KG1 (cell line): ENCODE measurements at regions not wholly inside any gene's neighbourhood (a gene's known extent, or its start where the extent isn't known, plus 50 kb on each side); places are given as distances from the start of the nearest gene placed in this dataset.
"Not testable (repeated sequence)": the region's sequence is repeated elsewhere in the genome, so short reads cannot be mapped to it uniquely, and the experiment has no call there.

ENCODE experiments used
- DNase-seq: peaks from one replicate; lab custom pipeline; 2025; lab: John Stamatoyannopoulos, UW

GRCh38 chr1:189662190-189662589 is 815.5 kb downstream of the BRINP3 start:
- DNase-seq = no peak

GRCh38 chr1:189669846-189670245 is 807.8 kb downstream of the BRINP3 start:
- no peak for DNase-seq

DNA sequence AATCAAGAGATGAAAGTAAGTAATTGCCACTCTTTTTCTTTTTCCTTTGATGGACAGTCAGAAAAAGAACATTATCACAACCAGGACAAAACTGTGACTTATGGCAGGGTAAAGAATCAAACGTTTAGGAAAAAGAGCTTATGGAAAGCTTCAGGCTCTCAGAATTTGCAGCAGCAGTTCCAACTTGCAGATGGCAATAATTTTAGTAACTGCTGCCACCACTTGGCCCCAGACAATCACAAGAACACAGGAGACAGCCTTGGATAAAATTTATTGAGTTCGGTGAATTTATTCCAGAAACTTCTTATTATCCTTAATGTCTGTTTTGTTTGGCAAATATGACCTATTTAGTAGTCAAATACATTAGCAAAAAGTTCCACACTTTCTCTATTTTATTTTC is 804.4 kb downstream of the BRINP3 start:
- no peak for DNase-seq

DNA sequence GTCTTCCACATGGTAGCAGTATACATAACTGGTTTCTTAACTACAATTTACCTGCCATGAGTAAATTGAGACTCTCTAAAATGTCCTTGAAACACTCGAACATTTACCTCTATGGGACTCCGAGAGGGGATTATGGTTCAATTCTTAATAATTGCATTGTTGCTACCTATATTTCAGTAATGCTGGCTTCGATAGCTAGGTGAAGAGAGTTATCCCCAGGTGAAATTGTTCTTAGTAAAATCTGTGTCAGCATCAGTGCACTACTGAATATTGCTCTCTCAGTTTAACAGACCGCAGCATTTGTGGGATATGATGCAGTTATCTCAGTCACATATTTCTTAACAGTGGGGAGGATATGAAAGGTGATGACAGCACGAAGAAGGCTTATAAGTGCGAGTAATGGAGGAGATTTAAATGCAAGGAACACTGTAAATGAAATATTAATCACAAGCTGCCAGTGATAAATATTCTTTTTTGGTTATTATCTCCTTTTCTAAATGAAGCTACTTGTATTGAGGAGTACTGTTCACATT is 801.9 kb downstream of the BRINP3 start:
- DNase-seq = no peak

- DNase-seq = no peak
These were observed 798.9 kb downstream of the BRINP3 start for GRCh38 chr1:189678779-189679178.

GRCh38 chr1:189681252-189681919 is 796.3 kb downstream of the BRINP3 start:
- DNase-seq = no peak

GRCh38 chr1:189682591-189682990 is 795.1 kb downstream of the BRINP3 start:
- DNase-seq = no peak

- DNase-seq = no peak
These were observed 791.4 kb downstream of the BRINP3 start for GRCh38 chr1:189686288-189686687.

DNA sequence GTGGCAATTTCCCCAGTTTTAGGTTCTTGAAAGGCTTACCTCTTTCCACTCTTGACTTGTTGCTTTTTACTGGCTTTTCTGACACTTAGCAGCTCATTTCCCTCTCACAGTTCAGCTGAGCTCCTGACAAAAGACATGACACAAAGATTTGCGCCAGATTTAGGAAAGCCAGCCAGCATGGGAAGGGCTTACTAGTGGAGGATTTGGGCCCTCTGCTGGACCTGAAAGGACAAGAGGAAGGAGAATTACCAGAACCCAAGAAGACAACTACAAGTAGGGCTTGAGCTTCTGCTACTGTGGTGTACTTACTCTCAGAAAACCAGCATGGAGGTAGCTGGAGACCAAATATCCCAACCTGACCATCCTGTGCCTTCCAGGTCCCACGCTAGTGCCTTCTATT is 784.5 kb downstream of the BRINP3 start:
- DNase-seq = no peak

DNA sequence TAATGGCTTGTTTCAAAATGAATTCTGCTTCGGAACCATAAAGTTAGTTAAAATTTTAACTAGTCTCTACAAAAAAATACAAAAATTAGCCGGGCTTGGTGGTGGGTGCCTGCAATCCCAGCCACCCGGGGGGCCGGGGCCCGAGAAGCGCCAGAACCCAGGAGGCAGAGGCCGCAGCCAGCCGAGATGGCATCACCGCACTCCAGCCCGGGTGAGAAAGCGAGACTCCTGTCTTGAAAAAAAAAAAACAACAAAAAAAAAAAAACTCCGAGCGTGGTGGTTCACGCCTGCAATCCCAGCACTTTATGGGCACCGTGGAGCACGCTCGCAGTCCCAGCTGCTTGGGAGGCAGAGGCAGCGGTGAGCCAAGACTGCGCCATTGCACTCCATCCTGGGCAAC is 781.4 kb downstream of the BRINP3 start:
- no peak for DNase-seq

DNA sequence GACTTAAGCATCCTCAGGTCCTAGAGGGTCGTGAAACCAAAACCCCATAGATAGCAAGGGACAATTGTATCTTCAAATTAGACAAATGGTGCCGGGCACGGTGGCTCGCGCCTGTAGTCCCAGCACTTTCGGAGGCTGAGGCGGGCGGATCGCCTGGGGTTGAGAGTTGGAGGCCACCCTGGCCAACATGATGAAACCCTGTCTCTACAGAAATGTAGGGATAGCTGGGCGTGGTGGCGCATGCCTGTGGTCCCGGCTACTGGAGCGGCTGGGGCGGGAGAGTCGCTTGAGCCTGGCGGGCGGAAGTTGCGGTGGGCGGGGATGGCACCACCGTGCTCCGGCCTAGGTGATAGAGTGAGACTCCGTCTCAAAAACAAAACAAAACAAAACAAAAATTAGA is 780.6 kb downstream of the BRINP3 start:
- DNase-seq = no peak

DNA sequence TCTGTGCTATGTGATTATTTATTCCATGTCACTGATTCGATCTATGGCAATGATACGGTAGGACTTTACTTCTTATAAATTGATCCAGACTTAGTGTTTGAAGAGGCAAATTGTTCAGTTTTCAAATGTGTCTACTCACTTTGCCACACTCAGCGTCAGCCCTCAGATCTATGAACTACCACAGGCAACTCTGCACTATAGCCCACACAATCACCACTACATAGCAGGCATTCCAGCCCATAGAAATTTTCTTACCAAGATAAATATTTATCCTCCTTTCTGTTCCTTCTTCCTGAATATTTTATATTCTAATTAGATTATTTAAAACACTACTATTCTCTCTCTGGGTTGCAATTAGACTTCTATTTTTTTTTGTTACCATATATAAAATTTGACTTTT is 776.1 kb downstream of the BRINP3 start:
- DNase-seq = no peak

DNA sequence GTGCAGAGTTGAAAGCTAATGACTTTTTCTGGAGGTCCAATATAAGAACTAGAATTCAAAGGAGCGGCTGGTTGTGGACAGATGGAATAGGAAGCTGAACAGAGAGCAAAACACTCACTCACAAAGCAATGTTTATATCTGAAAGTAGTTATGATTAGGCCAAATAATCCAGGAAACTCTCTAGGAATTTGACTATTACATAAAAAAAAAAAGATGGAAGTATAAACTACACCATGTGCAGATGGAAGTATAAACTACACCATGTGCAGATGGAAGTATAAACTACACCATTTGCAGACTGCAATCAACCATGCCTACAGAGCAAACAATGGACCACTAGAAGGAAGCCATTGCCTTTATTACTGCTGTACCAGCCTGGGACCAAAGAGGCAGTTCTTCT is 771.1 kb downstream of the BRINP3 start:
- no peak for DNase-seq

DNA sequence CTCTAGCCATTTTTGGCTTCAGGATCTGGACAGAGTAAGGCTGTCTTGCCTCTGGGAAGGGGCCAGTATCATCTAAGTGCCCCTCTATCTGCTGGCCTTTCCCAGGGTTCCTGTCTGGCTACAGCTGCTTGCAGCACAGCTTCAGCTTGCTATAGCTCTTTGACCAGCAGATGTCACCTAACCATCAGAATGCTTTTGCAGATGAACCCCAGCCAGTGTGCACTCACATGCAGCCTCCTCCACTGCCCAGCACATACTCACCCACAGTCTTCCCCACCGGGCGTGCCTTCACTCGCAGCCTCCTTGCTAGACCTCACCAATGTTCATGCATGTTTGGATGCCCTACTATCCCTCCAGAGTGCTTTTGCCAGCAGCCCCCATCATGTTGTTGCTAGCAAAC is 769.0 kb downstream of the BRINP3 start:
- no peak for DNase-seq

GRCh38 chr1:189718147-189718795 is 759.4 kb downstream of the BRINP3 start:
- DNase-seq = not testable (repeated sequence)

DNA sequence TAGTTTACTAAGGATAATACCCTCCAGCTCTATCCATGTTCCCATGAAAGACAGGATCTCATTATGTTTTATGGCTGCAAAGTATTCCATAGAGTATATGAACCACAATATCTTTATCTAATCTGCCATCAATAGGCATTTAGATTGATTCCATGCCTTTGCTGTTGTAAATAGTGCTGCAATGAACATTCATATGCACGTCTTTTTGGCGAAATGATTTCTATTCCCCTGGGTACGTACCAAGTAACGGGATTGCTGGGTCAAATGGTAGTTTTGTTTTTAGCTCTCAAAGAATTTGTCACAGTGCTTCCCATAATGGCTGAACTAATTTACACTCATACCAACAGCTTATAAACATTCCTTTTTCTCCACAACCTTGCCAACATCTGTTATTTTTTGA is 750.9 kb downstream of the BRINP3 start:
- DNase-seq = no peak

DNA sequence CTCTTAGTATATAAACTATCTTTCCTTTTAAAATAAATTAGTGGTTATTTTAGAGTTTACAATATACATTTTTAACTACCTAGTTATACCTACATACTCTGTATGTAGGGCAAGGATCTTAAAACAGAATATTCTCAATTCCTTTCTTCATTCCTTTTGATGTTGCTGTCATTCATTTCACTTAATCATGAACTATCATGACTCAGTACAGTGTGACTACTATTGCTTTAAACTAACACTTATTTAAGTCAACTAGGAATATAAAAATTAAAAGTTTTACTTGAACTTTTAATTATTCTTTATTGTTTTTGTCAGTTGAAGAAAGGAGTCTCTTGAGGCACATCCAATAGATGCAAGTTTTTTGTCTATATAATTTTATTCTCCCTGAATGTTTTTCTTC is 726.4 kb downstream of the BRINP3 start:
- no peak for DNase-seq

GRCh38 chr1:189752461-189752995 is 725.1 kb downstream of the BRINP3 start:
- no peak for DNase-seq

DNA sequence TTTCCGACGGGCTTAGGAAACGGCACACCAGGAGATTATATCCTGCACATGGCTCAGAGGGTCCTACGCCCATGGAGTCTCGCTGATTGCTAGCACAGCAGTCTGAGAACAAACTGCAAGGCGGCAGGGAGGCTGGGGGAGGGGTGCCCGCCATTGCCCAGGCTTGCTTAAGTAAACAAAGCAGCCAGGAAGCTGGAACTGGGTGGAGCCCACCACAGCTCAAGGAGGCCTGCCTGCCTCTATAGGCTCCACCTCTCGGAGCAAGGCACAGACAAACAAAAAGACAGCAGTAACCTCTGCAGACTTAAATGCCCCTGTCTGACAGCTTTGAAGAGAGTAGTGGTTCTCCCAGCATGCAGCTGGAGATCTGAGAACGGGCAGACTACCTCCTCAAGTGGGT is 722.6 kb downstream of the BRINP3 start:
- DNase-seq = not testable (repeated sequence)

- no peak for DNase-seq
These were observed 713.0 kb downstream of the BRINP3 start for GRCh38 chr1:189764391-189765320.

DNA sequence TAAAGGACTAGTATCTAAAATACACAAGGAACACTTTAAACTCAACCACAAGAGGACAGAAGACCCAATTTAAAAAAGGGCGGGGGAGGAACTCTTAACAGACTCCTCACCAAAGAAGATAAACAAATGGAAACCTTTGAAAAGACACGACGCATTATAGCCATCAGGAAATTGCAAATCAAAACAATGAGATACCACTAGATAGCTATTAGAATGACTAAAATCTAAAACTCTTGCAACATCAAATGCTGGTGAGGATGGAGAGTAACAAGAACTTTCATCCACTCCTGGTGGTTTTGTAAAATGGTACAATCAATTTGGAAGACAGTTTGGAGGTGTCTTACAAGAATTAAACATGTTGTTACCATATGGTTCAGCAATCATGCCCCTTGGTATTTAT is 708.2 kb downstream of the BRINP3 start:
- DNase-seq = no peak

DNA sequence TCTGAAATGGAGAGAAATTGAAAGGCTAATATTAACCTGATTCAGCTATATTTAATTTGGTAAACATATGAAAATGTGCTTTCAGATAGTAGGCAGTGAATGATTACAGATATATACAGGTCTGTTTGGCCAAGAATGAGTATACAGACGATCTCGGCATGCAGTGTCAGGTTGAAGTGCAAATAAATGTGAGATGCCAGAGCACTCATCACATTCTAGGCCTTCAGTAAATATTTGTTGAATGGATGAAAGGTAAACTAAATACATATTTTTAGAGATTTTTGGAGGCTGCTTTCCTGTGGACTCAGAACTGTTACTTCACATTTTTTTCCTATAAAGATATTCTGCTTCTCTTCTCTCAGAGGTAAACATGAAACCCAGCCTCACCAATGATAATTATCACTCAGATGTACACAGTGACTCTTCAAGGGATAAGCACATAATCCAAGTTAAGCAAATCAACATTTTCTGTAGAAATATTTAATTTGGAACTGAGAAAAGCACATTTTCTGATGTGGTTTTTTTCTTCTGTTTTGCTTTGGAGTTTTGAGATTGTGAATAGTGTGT is 702.9 kb downstream of the BRINP3 start:
- DNase-seq = no peak
